CD4-positive, alpha-beta T cell treated with Interferon alpha-2 for 1 hour (primary cell): ENCODE measurements at regions not wholly inside any gene's neighbourhood (a gene's known extent, or its start where the extent isn't known, plus 50 kb on each side); places are given as distances from the start of the nearest gene placed in this dataset.
"Not testable (repeated sequence)": the region's sequence is repeated elsewhere in the genome, so short reads cannot be mapped to it uniquely, and the experiment has no call there.

Source experiments
- DNase-seq, 2 donors: peaks; one replicate each; pipeline ENCODE4 v3.0.0-alpha.2; 2020 to 2022

DNA sequence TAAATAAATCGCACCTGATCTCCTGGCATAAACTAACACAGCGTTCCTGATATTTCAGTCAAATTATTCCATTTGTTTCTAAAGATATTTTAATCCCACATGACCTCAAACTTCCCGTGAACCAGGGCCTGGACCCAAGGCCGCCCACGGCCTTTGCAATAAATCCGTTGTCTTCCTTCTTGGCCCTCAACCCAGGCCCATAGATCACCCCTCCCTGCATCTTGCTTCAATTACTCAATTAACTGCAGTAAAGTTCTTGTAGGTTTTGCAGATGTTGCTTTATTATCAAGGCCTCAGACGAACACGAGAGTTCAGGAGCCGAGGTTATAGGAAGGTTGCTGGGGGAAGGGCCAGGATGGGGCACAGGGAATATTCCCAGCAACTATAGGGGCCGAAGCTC lies 249.4 kb downstream of the RAB11FIP2 start:
- no peak for DNase-seq

DNA sequence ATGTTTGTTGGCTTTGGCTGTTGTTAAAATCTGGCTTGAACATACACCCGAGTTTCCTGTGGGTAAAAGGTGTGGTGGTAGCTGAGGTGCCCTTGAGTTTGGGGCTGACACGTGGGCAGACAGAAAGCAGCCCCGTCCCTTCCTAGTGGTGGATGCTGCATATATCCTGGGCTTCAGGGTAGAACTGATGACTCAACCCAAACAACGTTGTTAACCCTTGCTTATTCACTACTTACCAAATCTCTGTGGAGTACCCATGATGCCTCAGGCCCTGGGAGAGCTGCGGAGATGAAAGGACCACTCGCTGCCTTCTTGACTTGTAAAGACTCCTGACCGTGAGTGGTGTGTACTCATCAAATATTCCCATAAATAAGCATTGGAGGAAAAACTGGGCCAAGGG lies 245.1 kb downstream of the RAB11FIP2 start:
- DNase-seq: no peak

DNA sequence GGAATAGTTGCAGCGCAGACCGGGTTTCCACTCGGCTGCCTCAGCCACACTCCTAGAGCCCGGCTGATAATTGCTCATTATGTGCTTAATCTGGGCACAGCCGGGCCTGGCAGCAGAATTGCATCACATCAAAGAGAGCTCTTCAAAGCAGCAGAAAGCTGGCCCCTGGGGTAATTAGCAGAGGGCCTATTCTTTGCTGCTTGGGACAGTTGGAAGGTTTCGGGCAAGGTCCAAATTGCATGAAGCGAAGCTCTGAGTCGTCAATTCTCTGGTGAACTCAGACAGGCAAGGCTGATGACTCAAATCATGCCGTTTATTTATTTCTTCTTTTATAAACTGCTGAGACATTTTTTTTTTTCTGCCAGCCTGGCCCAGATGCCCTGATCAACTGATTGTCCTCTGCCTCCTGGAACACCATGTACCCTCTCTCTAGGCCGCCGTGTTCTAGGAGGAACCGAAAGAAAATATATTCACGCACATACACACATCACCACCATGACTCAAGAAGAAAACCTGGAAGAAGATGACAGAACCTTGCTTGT lies 242.2 kb downstream of the RAB11FIP2 start:
- DNase-seq: no peak

- DNase-seq: no peak
These were observed 241.6 kb downstream of the RAB11FIP2 start for GRCh38 chr10:117805139-117805538.

DNA sequence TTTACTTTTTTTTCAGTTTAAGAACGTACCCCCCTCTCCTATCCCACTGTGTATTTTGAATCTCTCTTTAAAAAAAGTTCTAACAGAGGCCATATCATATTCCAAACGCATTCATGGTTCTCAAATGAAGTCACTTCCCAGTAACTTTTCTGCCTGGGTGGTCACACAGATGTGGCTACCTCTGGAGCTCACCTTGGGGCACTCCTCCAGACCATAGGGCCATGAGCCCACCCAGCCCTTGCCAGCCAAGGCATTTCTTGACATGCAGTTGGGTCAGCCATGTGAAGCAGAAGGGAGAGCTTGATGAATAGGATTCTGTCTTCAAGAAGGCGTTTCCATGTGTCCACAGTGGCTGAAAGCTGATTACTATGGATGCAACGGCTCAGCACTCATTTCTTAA lies 239.3 kb downstream of the RAB11FIP2 start:
- no peak for DNase-seq

DNA sequence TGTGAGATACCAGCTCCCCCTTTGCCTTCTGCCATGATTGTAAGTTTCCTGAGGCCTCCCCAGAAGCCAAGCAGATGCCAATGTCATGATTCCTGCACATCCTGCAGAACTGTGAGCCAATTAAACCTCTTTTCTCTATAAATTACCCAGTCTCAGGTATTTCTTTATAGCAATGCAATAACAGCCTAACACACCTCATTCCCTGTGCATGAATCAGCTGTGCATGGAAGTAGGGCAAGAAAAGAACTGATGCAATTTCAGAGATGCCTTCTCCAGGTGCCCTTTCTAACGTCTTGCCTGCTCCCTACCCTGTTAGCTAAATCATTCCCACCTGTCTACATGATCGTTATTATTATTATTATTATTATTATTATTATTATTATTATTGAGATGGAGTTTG lies 230.9 kb downstream of the RAB11FIP2 start:
- DNase-seq: not testable (repeated sequence)

- no peak for DNase-seq
These were observed 229.6 kb downstream of the RAB11FIP2 start for GRCh38 chr10:117817116-117817515.

GRCh38 chr10:117818721-117819120 lies 228.0 kb downstream of the RAB11FIP2 start:
- no peak for DNase-seq

DNA sequence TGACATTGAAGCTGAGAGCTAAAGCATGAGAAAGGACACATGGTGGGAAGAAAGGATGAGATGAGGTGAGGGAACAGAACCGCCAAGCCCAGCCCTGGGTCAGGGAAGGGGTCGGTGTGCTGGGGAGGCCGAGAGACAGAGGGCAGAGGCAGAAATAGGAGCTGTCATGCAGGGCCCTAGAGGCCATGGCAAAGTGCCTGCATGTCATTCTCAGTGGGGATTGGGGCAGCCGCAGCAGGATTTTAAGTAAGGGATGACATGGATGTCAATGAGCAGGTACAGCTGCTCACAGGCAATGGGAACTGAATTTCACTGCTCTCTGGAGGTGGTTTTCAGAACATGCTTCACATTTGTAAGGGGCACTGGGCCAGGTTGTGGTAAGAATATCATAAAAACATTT lies 227.4 kb downstream of the RAB11FIP2 start:
- DNase-seq: no peak

GRCh38 chr10:117823980-117824379 lies 222.8 kb downstream of the RAB11FIP2 start:
- no peak for DNase-seq

DNA sequence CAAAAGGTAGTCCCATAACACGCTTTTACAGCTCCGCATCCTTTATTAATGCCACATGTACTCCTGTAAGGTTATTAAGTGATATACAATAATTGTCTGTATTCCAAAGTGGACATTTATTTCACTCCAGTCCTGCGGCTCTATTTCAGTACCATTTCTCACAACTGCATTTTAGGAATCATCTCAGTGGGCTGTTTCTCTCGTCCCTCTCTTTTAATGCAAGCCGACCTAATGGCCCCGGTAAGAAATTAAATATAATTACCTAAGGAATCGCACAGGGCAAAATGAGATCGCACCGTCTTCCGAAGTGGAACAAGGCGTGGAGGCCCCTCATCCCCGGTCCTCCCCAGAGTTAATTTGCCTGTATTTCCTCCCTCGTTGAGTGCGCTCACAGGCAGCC lies 216.5 kb downstream of the RAB11FIP2 start:
- no peak for DNase-seq

GRCh38 chr10:117830787-117831212 lies 215.9 kb downstream of the RAB11FIP2 start:
- DNase-seq: peak; percentile 3 to 35

DNA sequence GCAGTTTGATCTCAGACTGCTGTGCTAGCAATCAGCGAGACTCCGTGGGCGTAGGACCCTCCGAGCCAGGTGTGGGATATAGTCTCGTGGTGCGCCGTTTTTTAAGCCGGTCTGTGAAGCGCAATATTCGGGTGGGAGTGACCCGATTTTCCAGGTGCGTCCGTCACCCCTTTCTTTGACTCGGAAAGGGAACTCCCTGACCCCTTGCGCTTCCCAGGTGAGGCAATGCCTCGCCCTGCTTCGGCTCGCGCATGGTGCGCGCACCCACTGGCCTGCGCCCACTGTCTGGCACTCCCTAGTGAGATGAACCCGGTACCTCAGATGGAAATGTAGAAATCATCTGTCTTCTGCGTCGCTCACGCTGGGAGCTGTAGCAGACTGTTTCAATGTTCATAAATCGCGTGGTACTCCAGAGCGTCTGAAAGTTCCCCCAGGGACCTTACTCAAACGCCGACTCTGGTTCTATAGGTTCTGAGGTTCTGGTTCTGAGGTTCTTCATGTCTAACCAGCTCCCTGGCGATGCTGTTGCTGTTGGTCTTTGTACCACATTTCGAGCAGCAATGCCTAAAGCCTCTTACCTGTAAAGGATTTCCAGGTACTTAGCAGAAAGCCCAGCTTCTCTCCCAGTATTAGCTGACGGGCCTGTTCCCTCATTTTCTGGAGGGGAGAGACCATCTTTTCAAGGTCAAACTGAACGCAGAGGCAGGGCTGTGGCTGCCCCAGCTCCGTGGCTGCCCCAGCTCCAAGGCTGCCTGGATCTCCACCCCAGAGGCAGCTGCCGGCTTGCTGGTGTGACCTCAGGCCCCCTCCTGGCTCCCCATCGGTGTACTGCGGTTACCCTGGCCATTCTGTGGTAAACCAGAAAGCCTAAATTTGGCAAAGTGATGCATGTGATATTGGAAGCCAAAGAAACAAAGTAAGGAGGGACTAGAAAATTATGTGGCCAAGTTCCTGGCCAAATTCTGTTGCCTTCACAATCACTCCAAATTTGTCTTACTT lies 207.9 kb downstream of the RAB11FIP2 start:
- DNase-seq: not testable (repeated sequence)

DNA sequence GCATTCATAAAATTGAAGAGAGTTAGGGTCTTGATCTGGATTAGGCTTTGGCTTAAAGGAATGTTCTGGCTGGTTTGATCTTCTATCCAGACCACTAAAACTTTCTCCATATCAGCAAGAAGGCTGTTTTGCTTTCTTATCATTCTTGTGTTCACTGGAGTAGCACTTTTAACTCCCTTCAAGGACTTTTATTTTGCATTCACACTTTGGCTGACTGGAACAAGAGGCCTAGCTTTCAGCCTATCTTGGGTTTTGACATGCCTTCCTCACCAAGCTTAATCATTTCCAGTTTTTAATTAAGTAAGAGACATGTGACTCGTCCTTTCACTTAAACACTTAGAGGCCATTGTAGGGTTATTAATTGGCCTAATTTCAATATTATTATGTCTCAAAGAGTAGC lies 190.3 kb downstream of the RAB11FIP2 start:
- DNase-seq: not testable (repeated sequence)

DNA sequence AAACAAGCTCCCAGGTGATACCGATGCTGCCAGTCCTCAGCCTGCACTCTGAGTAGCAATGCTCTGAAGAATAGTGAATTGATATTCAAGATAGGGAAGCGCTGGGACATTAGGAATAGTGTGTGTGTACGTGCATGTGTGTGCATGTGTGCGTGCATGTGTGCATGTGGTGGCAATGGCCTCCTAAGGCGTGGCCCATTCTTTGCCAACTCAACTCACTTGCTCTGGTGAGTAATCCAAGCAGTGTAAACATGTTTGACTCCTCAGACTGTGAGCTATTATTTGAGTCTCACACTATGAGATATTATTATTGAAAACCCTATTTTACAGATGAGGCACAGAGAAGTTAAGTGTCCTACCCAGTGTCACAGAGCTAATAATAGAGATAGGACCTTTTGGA lies 186.6 kb downstream of the RAB11FIP2 start:
- no peak for DNase-seq

- DNase-seq: no peak
These were observed 185.9 kb downstream of the RAB11FIP2 start for GRCh38 chr10:117860823-117861222.

- DNase-seq: no peak
These were observed 185.4 kb downstream of the RAB11FIP2 start for GRCh38 chr10:117861329-117861728.

- DNase-seq: no peak
These were observed 183.0 kb downstream of the RAB11FIP2 start for GRCh38 chr10:117863771-117864170.

GRCh38 chr10:117865945-117866344 lies 180.8 kb downstream of the RAB11FIP2 start:
- DNase-seq: no peak

GRCh38 chr10:117868151-117868550 lies 178.6 kb downstream of the RAB11FIP2 start:
- no peak for DNase-seq

- DNase-seq: no peak
These were observed 170.9 kb downstream of the RAB11FIP2 start for GRCh38 chr10:117875793-117876192.

- DNase-seq: no peak
These were observed 170.5 kb downstream of the RAB11FIP2 start for GRCh38 chr10:117876210-117876609.

GRCh38 chr10:117878626-117879025 lies 168.1 kb downstream of the RAB11FIP2 start:
- no peak for DNase-seq

DNA sequence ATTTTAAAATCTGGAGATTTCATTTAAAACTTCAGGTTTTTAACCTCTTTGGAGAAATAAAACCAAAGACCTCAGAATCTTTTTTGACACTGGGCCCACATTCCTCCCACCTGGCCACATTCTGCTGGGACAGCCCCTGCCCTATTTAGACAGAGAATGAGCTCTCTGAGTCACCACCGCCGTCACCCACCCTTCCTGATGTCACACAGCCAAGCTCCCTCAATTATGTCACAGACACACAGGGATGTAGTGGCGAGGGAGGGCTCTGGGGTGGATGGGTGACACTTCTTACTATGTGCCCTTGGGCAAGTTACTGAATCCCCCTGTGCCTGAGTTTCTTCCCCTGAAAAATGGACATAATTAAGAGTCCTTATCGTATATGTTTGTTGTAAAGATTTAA lies 162.6 kb downstream of the RAB11FIP2 start:
- no peak for DNase-seq
